Fibroblast of lung (primary cell): ENCODE measurements at regions not wholly inside any gene's neighbourhood (a gene's known extent, or its start where the extent isn't known, plus 50 kb on each side); places are given as distances from the start of the nearest gene placed in this dataset.
A peak's percentile ranks its signal among the peaks of the same experiment; 100 is the strongest.

Source experiments
- DNase-seq, 2 donors: peaks; one replicate each; pipeline versions ENCODE4 v3.0.0 to v3.0.0-alpha.2; 2010; ENCODE audit warnings: low read depth in 2 of 2
- H2AFZ ChIP-seq: 2 replicates; pipeline ENCODE4 v1.5.1; 2012; ENCODE audit warnings: low read length, control low read depth, inconsistent platforms
- H3K27ac ChIP-seq: 2 replicates; pipeline ENCODE4 v1.5.1; 2011; ENCODE audit warnings: low read length, control low read depth; ENCODE audit not compliant: insufficient read depth
- H3K27me3 ChIP-seq: 2 replicates; pipeline ENCODE4 v1.5.1; 2011; ENCODE audit warnings: mild to moderate bottlenecking, low read length; ENCODE audit not compliant: control insufficient read depth, insufficient read depth
- H3K36me3 ChIP-seq: 2 replicates; pipeline ENCODE4 v1.5.1; 2011; ENCODE audit warnings: low read length; ENCODE audit not compliant: control insufficient read depth, insufficient read depth
- H3K4me1 ChIP-seq: 2 replicates; pipeline ENCODE4 v1.5.1; 2011; ENCODE audit warnings: low read length; ENCODE audit not compliant: control insufficient read depth, insufficient read depth; ENCODE audit errors: extremely low read depth
- H3K4me2 ChIP-seq: 2 replicates; pipeline ENCODE4 v1.5.1; 2011; ENCODE audit warnings: low read length, control low read depth; ENCODE audit not compliant: insufficient read depth; ENCODE audit errors: extremely low read depth
- H3K4me3 ChIP-seq, 4 experiments: fragments of 200-600 bp in 1 of 4; sonication (generic) in 1 of 4; replicated peaks in 1 of 4; 2 replicates each; pipeline ENCODE4 v1.5.1; 2011 to 2016; ENCODE audit warnings: low read length in 4 of 4, low read depth in 3 of 4, mild to moderate bottlenecking in 3 of 4, control low read depth in 2 of 4, inconsistent platforms in 1 of 4, mixed read lengths in 1 of 4; ENCODE audit not compliant: insufficient read depth in 1 of 4; ENCODE audit errors: control extremely low read depth in 1 of 4
- H3K79me2 ChIP-seq: 2 replicates; pipeline ENCODE4 v1.5.1; 2012; ENCODE audit warnings: mild to moderate bottlenecking, low read length, inconsistent platforms; ENCODE audit not compliant: control insufficient read depth, insufficient read depth
- H3K9ac ChIP-seq: 2 replicates; pipeline ENCODE4 v1.5.1; 2011; ENCODE audit warnings: mild to moderate bottlenecking, low read length, control low read depth; ENCODE audit not compliant: insufficient read depth
- H3K9me3 ChIP-seq: 2 replicates; pipeline ENCODE4 v1.5.1; 2012; ENCODE audit warnings: low read depth, low read length; ENCODE audit not compliant: control insufficient read depth, insufficient read depth
- H4K20me1 ChIP-seq: 2 replicates; pipeline ENCODE4 v1.5.1; 2011; ENCODE audit warnings: low read length; ENCODE audit not compliant: control insufficient read depth, insufficient read depth; ENCODE audit errors: extremely low read depth
- CTCF ChIP-seq, 2 donors: IDR thresholded peaks in 1 of 2; conservative IDR thresholded peaks in 1 of 2; 1 replicate in 1 of 2; 2 replicates in 1 of 2; pipeline ENCODE4 v1.5.1; 2011 to 2012; ENCODE audit warnings: low read length in 2 of 2, control low read depth in 1 of 2, inconsistent platforms in 1 of 2, low read depth in 1 of 2, mild to moderate bottlenecking in 1 of 2
- EZH2 ChIP-seq: IDR thresholded peaks from 2 replicates; pipeline ENCODE4 v1.5.1; 2012; ENCODE audit warnings: low read length, control low read depth, mild to moderate bottlenecking; ENCODE audit errors: missing control alignments

GRCh38 chr20:8951164-8951563 lies 117.7 kb upstream of the PLCB4 start:
- no peak overlapping the region for H3K9ac ChIP-seq
- H3K4me1 ChIP-seq, result no peaks in the 10 kb centered on the region
- no peaks in the 10 kb centered on the region for H3K79me2 ChIP-seq
- H4K20me1 ChIP-seq, result no peaks in the 10 kb centered on the region
- DNase-seq, result no peak
- TF ChIP-seq CTCF (conservative IDR thresholded peaks at IDR 0.05 in 1 of 2, IDR thresholded peaks at IDR 0.05 in 1 of 2; ENCODE audit: low read depth in 1 of 2, low read length in 2 of 2) (no peak), EZH2 (no peak)
- H3K4me3 ChIP-seq, result no peak overlapping the region
- no peaks in the 10 kb centered on the region for H3K36me3 ChIP-seq
- no peaks in the 10 kb centered on the region for H3K27me3 ChIP-seq
- no peak overlapping the region for H2AFZ ChIP-seq
- no peaks in the 10 kb centered on the region for H3K9me3 ChIP-seq
- H3K4me2 ChIP-seq, result no peak overlapping the region
- no peak overlapping the region for H3K27ac ChIP-seq

DNA sequence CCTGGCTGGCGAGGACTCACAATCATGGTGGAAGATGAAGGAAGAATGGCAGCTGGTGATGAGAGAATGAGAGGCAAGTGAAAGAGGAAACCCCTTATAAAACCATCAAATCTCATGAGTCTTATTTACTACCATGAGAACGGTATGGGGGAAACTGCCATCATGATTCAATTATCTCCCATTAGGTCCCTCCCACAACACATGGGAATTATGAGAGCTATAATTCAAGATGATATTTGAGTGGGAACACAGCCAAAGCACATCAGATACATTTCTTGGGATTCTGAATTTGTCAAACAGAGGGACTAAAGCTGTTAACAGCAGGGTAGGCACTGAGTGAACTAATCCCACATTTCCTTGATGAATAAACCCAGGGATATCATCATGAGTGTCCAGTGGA lies 116.2 kb upstream of the PLCB4 start:
- no peak overlapping the region for H3K4me3 ChIP-seq
- H3K9me3 ChIP-seq, result no peaks in the 10 kb centered on the region
- no peaks in the 10 kb centered on the region for H4K20me1 ChIP-seq
- H3K4me1 ChIP-seq, result no peaks in the 10 kb centered on the region
- H3K36me3 ChIP-seq, result no peaks in the 10 kb centered on the region
- H3K9ac ChIP-seq, result no peak overlapping the region
- H3K27me3 ChIP-seq, result no peaks in the 10 kb centered on the region
- no peak overlapping the region for H3K4me2 ChIP-seq
- H3K27ac ChIP-seq, result no peak overlapping the region
- DNase-seq, result no peak
- no peak overlapping the region for H2AFZ ChIP-seq
- H3K79me2 ChIP-seq, result no peaks in the 10 kb centered on the region
- no peak for TF ChIP-seq CTCF (conservative IDR thresholded peaks at IDR 0.05 in 1 of 2, IDR thresholded peaks at IDR 0.05 in 1 of 2; ENCODE audit: low read depth in 1 of 2, low read length in 2 of 2)
- no peak for TF ChIP-seq EZH2

DNA sequence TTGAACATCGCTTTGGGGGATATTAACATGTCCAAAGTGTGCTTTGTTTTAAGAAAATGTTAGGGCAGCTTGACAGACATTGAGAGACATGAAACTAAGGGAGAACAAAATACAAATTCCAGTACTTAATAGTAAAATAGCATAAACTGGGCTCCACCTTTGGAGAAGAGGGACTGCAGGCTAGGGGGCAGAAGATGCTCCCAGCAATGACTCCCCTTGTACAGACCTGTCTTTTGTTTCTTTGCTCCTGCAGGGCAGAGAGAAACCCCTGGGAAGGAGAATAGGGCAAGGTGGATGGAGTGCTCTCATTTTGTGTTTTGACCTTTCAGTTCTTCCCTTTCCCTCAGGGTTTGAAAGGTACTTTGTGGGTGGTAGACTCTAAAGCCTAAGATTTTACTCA lies 115.6 kb upstream of the PLCB4 start:
- no peak for TF ChIP-seq EZH2
- TF ChIP-seq CTCF (conservative IDR thresholded peaks at IDR 0.05 in 1 of 2, IDR thresholded peaks at IDR 0.05 in 1 of 2; ENCODE audit: low read depth in 1 of 2, low read length in 2 of 2), result peak in 1 of 2 donors; percentile 15
- H3K27me3 ChIP-seq, result no peaks in the 10 kb centered on the region
- H3K79me2 ChIP-seq, result no peaks in the 10 kb centered on the region
- H4K20me1 ChIP-seq, result no peaks in the 10 kb centered on the region
- no peaks in the 10 kb centered on the region for H3K4me1 ChIP-seq
- H3K4me3 ChIP-seq, result no peak overlapping the region
- H3K36me3 ChIP-seq, result no peaks in the 10 kb centered on the region
- no peak overlapping the region for H3K4me2 ChIP-seq
- no peak overlapping the region for H3K9ac ChIP-seq
- H2AFZ ChIP-seq, result no peak overlapping the region
- H3K9me3 ChIP-seq, result no peaks in the 10 kb centered on the region
- H3K27ac ChIP-seq, result no peak overlapping the region
- no peak for DNase-seq
